ENCODE measurements at regions not wholly inside any gene's neighbourhood (a gene's known extent, or its start where the extent isn't known, plus 50 kb on each side); places are given as distances from the start of the nearest gene placed in this dataset.
"Not testable (repeated sequence)": the region's sequence is repeated elsewhere in the genome, so short reads cannot be mapped to it uniquely, and the experiment has no call there.

DNA sequence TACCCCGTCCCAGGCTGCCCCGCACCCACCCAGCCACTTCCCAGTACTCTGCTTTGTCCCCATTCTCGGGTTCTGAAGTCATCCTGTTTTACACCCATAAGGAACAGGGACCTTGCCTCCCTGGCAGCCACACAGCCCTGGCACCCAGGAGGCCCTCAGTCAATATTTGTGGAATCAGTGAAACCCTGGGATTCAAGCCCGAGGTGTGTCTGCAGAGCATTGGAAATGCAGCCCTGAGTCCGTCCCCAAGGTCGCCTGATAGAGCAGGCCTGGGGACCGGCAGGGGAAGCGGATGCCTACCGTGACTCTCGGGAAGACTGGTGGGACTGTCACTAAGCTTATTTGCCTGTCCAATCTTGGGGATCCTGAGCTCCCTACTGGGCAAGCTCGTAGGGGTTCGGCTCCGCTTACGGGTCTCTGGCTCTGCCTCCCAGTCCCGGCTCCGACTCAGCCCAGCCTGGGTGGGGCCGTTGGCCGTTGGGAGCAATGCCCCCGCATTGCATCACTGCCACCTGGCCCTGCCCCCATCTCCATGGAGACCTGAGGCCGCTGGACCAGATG is 64.4 kb upstream of the TAMM41 start:
- peak in 1 of 2 donors; percentile 74 for DNase-seq

GRCh38 chr3:11911887-11912286 is 65.2 kb upstream of the TAMM41 start:
- H3K4me3 ChIP-seq; H3K4me1 ChIP-seq; intact Hi-C loops (cut with DNase I; ENCODE audit: low total_unique reads); H3K27me3 ChIP-seq; H3K36me3 ChIP-seq; H3K9me3 ChIP-seq; H3K27ac ChIP-seq: not testable (repeated sequence)
- WGBS, 5 donors, result 76 to 92% (median 90%) methylated on average over 4 to 10 of the region's 10 CpGs
- peak in 1 of 2 donors; percentile 24 for DNase-seq

More for the DNA sequence above, 64.4 kb upstream of the TAMM41 start:
- Histone ChIP-seq H3K27me3 (no peaks in the 10 kb centered on the region), H3K27ac (no peak overlapping the region), H3K4me3 (no peak overlapping the region), H3K36me3 (no peaks in the 10 kb centered on the region), H3K9me3 (no peaks in the 10 kb centered on the region), H3K4me1 (no peaks in the 10 kb centered on the region)
- intact Hi-C loops (cut with DNase I; ENCODE audit: low total_unique reads), result no loop called here
- WGBS, 5 donors, result 56 to 83% (median 60%) methylated on average over 4 to 20 of the region's 20 CpGs
- TF ChIP-seq EP300 (IDR thresholded peaks at IDR 0.05), result no peak
- TF ChIP-seq POLR2AphosphoS5 (IDR thresholded peaks at IDR 0.05), result no peak
- TF ChIP-seq, protein P1, sequence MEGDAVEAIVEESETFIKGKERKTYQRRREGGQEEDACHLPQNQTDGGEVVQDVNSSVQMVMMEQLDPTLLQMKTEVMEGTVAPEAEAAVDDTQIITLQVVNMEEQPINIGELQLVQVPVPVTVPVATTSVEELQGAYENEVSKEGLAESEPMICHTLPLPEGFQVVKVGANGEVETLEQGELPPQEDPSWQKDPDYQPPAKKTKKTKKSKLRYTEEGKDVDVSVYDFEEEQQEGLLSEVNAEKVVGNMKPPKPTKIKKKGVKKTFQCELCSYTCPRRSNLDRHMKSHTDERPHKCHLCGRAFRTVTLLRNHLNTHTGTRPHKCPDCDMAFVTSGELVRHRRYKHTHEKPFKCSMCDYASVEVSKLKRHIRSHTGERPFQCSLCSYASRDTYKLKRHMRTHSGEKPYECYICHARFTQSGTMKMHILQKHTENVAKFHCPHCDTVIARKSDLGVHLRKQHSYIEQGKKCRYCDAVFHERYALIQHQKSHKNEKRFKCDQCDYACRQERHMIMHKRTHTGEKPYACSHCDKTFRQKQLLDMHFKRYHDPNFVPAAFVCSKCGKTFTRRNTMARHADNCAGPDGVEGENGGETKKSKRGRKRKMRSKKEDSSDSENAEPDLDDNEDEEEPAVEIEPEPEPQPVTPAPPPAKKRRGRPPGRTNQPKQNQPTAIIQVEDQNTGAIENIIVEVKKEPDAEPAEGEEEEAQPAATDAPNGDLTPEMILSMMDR (IDR thresholded peaks at IDR 0.05), result no peak
- no peak for TF ChIP-seq POLR2A (IDR thresholded peaks at IDR 0.05)

DNA sequence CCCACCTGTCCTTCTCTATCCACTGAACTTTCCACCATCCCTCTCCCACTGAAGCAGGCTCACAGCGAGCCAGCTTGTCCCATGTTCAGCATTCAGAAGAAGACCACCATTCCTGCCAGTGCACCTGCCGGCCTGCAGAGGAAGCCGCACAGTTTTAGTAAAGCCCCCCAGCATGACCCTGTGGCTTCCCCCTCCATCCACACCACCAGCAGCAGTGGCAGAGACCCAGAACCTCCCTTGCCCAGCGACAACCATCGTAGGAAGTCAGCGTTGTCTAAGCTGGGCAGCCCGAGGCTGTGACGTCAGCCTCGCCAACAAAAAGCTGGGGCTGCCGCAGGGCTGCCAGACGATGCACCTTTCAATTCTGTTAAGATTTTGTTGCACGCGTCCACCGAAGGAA is 66.6 kb upstream of the TAMM41 start:
- WGBS, 5 donors, result 87 to 92% (median 91%) methylated on average over 14 of the region's 14 CpGs
- Histone ChIP-seq H3K4me1 (peaks cover 0 to 5% (median 0%) of the 10 kb centered on the region in 4 donors), H3K27me3 (no peaks in the 10 kb centered on the region), H3K36me3 (no peaks in the 10 kb centered on the region), H3K9me3 (no peaks in the 10 kb centered on the region), H3K4me3 (no peak overlapping the region), H3K27ac (no peak overlapping the region)
- intact Hi-C loops (cut with DNase I; ENCODE audit: low total_unique reads), result no loop called here
- no peak for TF ChIP-seq POLR2A (IDR thresholded peaks at IDR 0.05)
- TF ChIP-seq POLR2AphosphoS5 (IDR thresholded peaks at IDR 0.05), result no peak
- peak in 1 of 2 donors; percentile 7 for DNase-seq

DNA sequence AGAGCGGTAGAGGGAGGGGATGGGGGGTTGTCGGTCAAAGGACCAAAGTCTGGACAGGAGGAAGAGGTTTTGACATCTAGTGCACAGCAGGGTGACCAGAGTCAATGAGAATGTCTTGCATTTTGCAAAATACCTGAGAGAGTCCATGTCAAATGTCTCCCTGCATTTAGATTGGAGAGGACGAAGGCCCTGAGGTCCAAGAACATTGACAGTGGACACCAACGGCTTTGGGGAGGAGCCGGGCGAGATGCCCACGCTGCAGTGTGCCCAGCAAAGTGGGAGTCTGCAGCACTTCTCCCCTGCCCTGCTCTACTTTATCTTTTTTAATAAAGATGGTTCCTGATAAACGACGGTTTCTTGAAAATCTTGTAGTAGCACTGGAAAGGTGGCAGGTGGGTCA is 67.4 kb upstream of the TAMM41 start:
- intact Hi-C loops (cut with DNase I; ENCODE audit: low total_unique reads), result no loop called here
- no peak overlapping the region for H3K4me3 ChIP-seq
- H3K36me3 ChIP-seq, result no peaks in the 10 kb centered on the region
- no peaks in the 10 kb centered on the region for H3K9me3 ChIP-seq
- H3K27ac ChIP-seq, result no peak overlapping the region
- H3K27me3 ChIP-seq, result no peaks in the 10 kb centered on the region
- 77 to 89% (median 84%) methylated on average over 7 to 9 of the region's 9 CpGs for WGBS, 5 donors
- TF ChIP-seq EP300 (IDR thresholded peaks at IDR 0.05) (no peak), POLR2A (IDR thresholded peaks at IDR 0.05) (no peak), POLR2AphosphoS5 (IDR thresholded peaks at IDR 0.05) (no peak)
- TF ChIP-seq, protein P1 (IDR thresholded peaks at IDR 0.05), result no peak
- peak in 1 of 2 donors; percentile 20 for DNase-seq
- peaks cover 0 to 5% (median 0%) of the 10 kb centered on the region in 4 donors for H3K4me1 ChIP-seq

GRCh38 chr3:11914651-11915050 is 68.0 kb upstream of the TAMM41 start:
- WGBS, 5 donors, result 0 to 100% (median 84%) methylated on average over 1 to 10 of the region's 10 CpGs
- Histone ChIP-seq H3K27me3 (no peaks in the 10 kb centered on the region), H3K4me3 (no peak overlapping the region), H3K27ac (no peak overlapping the region), H3K4me1 (peaks cover 0 to 5% (median 0%) of the 10 kb centered on the region in 4 donors), H3K36me3 (no peaks in the 10 kb centered on the region), H3K9me3 (no peaks in the 10 kb centered on the region)
- intact Hi-C loops (cut with DNase I; ENCODE audit: low total_unique reads), result no loop called here
- DNase-seq, result peak in 1 of 2 donors; percentile 17
- no peak for TF ChIP-seq POLR2A (IDR thresholded peaks at IDR 0.05)

DNA sequence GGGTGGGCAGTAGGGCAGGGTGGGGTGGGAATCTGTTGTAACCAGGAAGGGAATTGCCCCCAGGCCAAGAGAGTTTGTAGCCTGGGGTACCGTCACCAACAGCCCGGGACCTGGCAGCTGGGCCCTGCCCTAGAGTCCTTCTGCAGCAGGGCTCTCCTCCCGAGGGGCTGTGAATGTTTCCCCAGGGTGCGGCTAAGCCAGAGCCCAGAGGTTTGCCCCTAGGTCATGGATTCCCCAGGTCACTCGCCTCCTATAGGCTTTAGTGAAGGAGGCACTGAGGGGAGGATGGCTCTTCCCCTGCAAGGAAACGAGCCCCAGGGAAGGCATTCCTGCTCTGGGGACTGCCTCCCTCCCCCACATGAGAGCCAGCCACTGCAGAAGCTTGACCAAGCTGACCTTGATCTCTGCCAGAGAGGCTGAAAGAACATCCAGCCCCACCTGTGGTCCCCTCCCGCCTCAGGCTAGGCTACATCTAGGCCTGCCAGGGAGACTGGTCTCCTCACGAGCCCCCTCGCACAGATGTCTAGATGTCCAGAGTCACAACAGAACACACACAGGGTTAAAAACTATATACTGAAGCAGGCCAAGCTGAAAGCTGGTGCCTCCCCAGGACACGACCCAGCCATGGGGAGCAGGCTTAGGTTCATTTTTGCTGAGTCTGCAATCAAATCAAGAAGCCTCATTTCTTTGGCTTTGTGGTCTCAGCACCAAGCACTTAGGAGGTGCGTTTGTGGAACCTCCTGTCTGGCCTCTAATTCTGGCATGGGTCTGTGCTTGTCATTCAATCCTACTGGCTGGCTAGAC is 69.1 kb upstream of the TAMM41 start:
- DNase-seq, result peak in 1 of 2 donors; percentile 25
- no peak overlapping the region for H3K27ac ChIP-seq
- H3K4me3 ChIP-seq, result no peak overlapping the region
- WGBS, 5 donors, result 66 to 72% (median 71%) methylated on average over 10 to 11 of the region's 11 CpGs
- no peaks in the 10 kb centered on the region for H3K27me3 ChIP-seq
- TF ChIP-seq POLR2A (IDR thresholded peaks at IDR 0.05) (no peak), POLR2AphosphoS5 (IDR thresholded peaks at IDR 0.05) (no peak), EP300 (IDR thresholded peaks at IDR 0.05) (no peak)
- TF ChIP-seq, protein P1 (IDR thresholded peaks at IDR 0.05), result no peak
- peaks cover 0 to 5% (median 0%) of the 10 kb centered on the region in 4 donors for H3K4me1 ChIP-seq
- intact Hi-C loops (cut with DNase I; ENCODE audit: low total_unique reads), result no loop called here
- H3K36me3 ChIP-seq, result no peaks in the 10 kb centered on the region
- H3K9me3 ChIP-seq, result no peaks in the 10 kb centered on the region
